ENCODE measurements at regions not wholly inside any gene's neighbourhood (a gene's known extent, or its start where the extent isn't known, plus 50 kb on each side); places are given as distances from the start of the nearest gene placed in this dataset.
A peak's percentile ranks its signal among the peaks of the same experiment; 100 is the strongest.
"Not testable (repeated sequence)": the region's sequence is repeated elsewhere in the genome, so short reads cannot be mapped to it uniquely, and the experiment has no call there.

GRCh38 chr6:23523771-23524170, 602.2 kb upstream of the NRSN1 start:
- in situ Hi-C loops (cut with HindIII; ENCODE audit: low pct_unique_long_range_greater_than_20kb, low sequenced_read_pairs), result no loop called here

GRCh38 chr6:23524548-23524947, 601.5 kb upstream of the NRSN1 start:
- no peak for DNase-seq (ENCODE audit: low read depth, low spot score)
- in situ Hi-C loops (cut with HindIII; ENCODE audit: low pct_unique_long_range_greater_than_20kb, low sequenced_read_pairs), result no loop called here

More at GRCh38 chr6:23523771-23524170, 602.2 kb upstream of the NRSN1 start:
- DNase-seq (ENCODE audit: low read depth, low spot score), result no peak

- in situ Hi-C loops (cut with HindIII; ENCODE audit: low pct_unique_long_range_greater_than_20kb, low sequenced_read_pairs), result no loop called here
- no peak for DNase-seq (ENCODE audit: low read depth, low spot score)
Measured at GRCh38 chr6:23526526-23526925, 599.5 kb upstream of the NRSN1 start.

- no peak for DNase-seq (ENCODE audit: low read depth, low spot score)
- in situ Hi-C loops (cut with HindIII; ENCODE audit: low pct_unique_long_range_greater_than_20kb, low sequenced_read_pairs), result no loop called here
Measured at GRCh38 chr6:23529902-23530301, 596.1 kb upstream of the NRSN1 start.

- in situ Hi-C loops (cut with HindIII; ENCODE audit: low pct_unique_long_range_greater_than_20kb, low sequenced_read_pairs), result no loop called here
- DNase-seq (ENCODE audit: low read depth, low spot score), result no peak
Measured at GRCh38 chr6:23531666-23532065, 594.3 kb upstream of the NRSN1 start.

GRCh38 chr6:23532227-23532626, 593.8 kb upstream of the NRSN1 start:
- no peak for DNase-seq (ENCODE audit: low read depth, low spot score)

GRCh38 chr6:23533311-23533710, 592.7 kb upstream of the NRSN1 start:
- in situ Hi-C loops (cut with HindIII; ENCODE audit: low pct_unique_long_range_greater_than_20kb, low sequenced_read_pairs), result no loop called here

More at GRCh38 chr6:23532227-23532626, 593.8 kb upstream of the NRSN1 start:
- in situ Hi-C loops (cut with HindIII; ENCODE audit: low pct_unique_long_range_greater_than_20kb, low sequenced_read_pairs), result no loop called here

GRCh38 chr6:23533944-23534343, 592.1 kb upstream of the NRSN1 start:
- DNase-seq (ENCODE audit: low read depth, low spot score), result no peak
- in situ Hi-C loops (cut with HindIII; ENCODE audit: low pct_unique_long_range_greater_than_20kb, low sequenced_read_pairs), result no loop called here

More at GRCh38 chr6:23533311-23533710, 592.7 kb upstream of the NRSN1 start:
- no peak for DNase-seq (ENCODE audit: low read depth, low spot score)

GRCh38 chr6:23534351-23534750, 591.7 kb upstream of the NRSN1 start:
- DNase-seq (ENCODE audit: low read depth, low spot score), result no peak

GRCh38 chr6:23535101-23535500, 590.9 kb upstream of the NRSN1 start:
- no peak for DNase-seq (ENCODE audit: low read depth, low spot score)
- in situ Hi-C loops (cut with HindIII; ENCODE audit: low pct_unique_long_range_greater_than_20kb, low sequenced_read_pairs), result no loop called here

More at GRCh38 chr6:23534351-23534750, 591.7 kb upstream of the NRSN1 start:
- in situ Hi-C loops (cut with HindIII; ENCODE audit: low pct_unique_long_range_greater_than_20kb, low sequenced_read_pairs), result no loop called here

GRCh38 chr6:23537828-23538227, 588.2 kb upstream of the NRSN1 start:
- in situ Hi-C loops (cut with HindIII; ENCODE audit: low pct_unique_long_range_greater_than_20kb, low sequenced_read_pairs), result no loop called here
- DNase-seq (ENCODE audit: low read depth, low spot score), result no peak

- in situ Hi-C loops (cut with HindIII; ENCODE audit: low pct_unique_long_range_greater_than_20kb, low sequenced_read_pairs), result no loop called here
- DNase-seq (ENCODE audit: low read depth, low spot score), result peak; percentile 77
Measured at GRCh38 chr6:23547851-23548250, 578.2 kb upstream of the NRSN1 start.

GRCh38 chr6:23554953-23555352, 571.1 kb upstream of the NRSN1 start:
- DNase-seq (ENCODE audit: low read depth, low spot score); in situ Hi-C loops (cut with HindIII; ENCODE audit: low pct_unique_long_range_greater_than_20kb, low sequenced_read_pairs): not testable (repeated sequence)

- in situ Hi-C loops (cut with HindIII; ENCODE audit: low pct_unique_long_range_greater_than_20kb, low sequenced_read_pairs), result no loop called here
- DNase-seq (ENCODE audit: low read depth, low spot score), result no peak
Measured at GRCh38 chr6:23559587-23560343, 566.2 kb upstream of the NRSN1 start.

- in situ Hi-C loops (cut with HindIII; ENCODE audit: low pct_unique_long_range_greater_than_20kb, low sequenced_read_pairs), result no loop called here
- DNase-seq (ENCODE audit: low read depth, low spot score), result no peak
Measured at GRCh38 chr6:23561732-23562131, 564.3 kb upstream of the NRSN1 start.

GRCh38 chr6:23562554-23562953, 563.5 kb upstream of the NRSN1 start:
- in situ Hi-C loops (cut with HindIII; ENCODE audit: low pct_unique_long_range_greater_than_20kb, low sequenced_read_pairs), result no loop called here

GRCh38 chr6:23563323-23563722, 562.7 kb upstream of the NRSN1 start:
- in situ Hi-C loops (cut with HindIII; ENCODE audit: low pct_unique_long_range_greater_than_20kb, low sequenced_read_pairs), result no loop called here
- DNase-seq (ENCODE audit: low read depth, low spot score), result no peak

More at GRCh38 chr6:23562554-23562953, 563.5 kb upstream of the NRSN1 start:
- DNase-seq (ENCODE audit: low read depth, low spot score), result no peak

- in situ Hi-C loops (cut with HindIII; ENCODE audit: low pct_unique_long_range_greater_than_20kb, low sequenced_read_pairs), result no loop called here
- DNase-seq (ENCODE audit: low read depth, low spot score), result no peak
Measured at GRCh38 chr6:23566418-23566817, 559.6 kb upstream of the NRSN1 start.

GRCh38 chr6:23568292-23568691, 557.7 kb upstream of the NRSN1 start:
- DNase-seq (ENCODE audit: low read depth, low spot score), result no peak
- in situ Hi-C loops (cut with HindIII; ENCODE audit: low pct_unique_long_range_greater_than_20kb, low sequenced_read_pairs), result no loop called here

All from SK-MEL-5 (cell line).